B cell (primary cell): ENCODE measurements at regions not wholly inside any gene's neighbourhood (a gene's known extent, or its start where the extent isn't known, plus 50 kb on each side); places are given as distances from the start of the nearest gene placed in this dataset.

Source experiments
- CTCF ChIP-seq: fragments of 200-600 bp; IDR thresholded peaks from one replicate; pipeline ENCODE4 v1.8.0; 2022; ENCODE audit warnings: antibody characterized with exemption, mild to moderate bottlenecking
- EZH2 ChIP-seq: IDR thresholded peaks from 2 replicates; pipeline ENCODE4 v1.6.1; 2012; ENCODE audit warnings: borderline replicate concordance, low read depth, mild to moderate bottlenecking, moderate library complexity, low read length; ENCODE audit not compliant: insufficient read depth, poor library complexity, severe bottlenecking

GRCh38 chr4:42282081-42282901 lies 115.0 kb upstream of the SHISA3 start:
- TF ChIP-seq CTCF (peak; percentile 77), EZH2 (no peak)
